K562 (cell line): ENCODE measurements at regions not wholly inside any gene's neighbourhood (a gene's known extent, or its start where the extent isn't known, plus 50 kb on each side); places are given as distances from the start of the nearest gene placed in this dataset.

Source experiments
- ATAC-seq: fragments of 200-7000 bp; cut with Tn5 transposase; 3 replicates; pipeline ENCODE4 v1.9.1; 2020; ENCODE audit warnings: moderate library complexity
- BruUV-seq: library from RNA; stranded (reverse); fragments of 400-500 nt; replicated peaks from 2 replicates; lab custom pipeline; 2021; lab: Mats Ljungman, UMichigan
- CTCF ChIA-PET: fragments of 300-600 bp; formaldehyde crosslinking; extraction: SDS; loops from one replicate; lab custom pipeline; 2021; ENCODE audit warnings: low intra/inter-chr PET ratio; lab: Yijun Ruan, JAX
- POLR2A ChIA-PET: fragments of 300-600, 350-650 bp; sonication (Branson Sonifier 250); formaldehyde crosslinking; extraction: SDS; loops from one replicate; lab custom pipeline; 2021; ENCODE audit warnings: antibody characterized with exemption, inconsistent platforms; lab: Yijun Ruan, JAX
- DNase-seq, 4 experiments: peaks; one replicate each; pipeline versions ENCODE4 v3.0.0 to v3.0.0-alpha.2; 2011 to 2018; ENCODE audit warnings: low spot score in 3 of 4, mixed read lengths in 3 of 4; ENCODE audit errors: extremely low read depth in 1 of 4
- FAIRE-seq: peaks from 2 replicates; lab custom pipeline; 2011; peaks lifted over from hg19 to GRCh38; lab: Jason Lieb, UNC
- H2AFZ ChIP-seq: 2 replicates; pipeline ENCODE4 v1.6.0; 2011; ENCODE audit warnings: low read depth, low read length, control low read depth, inconsistent platforms
- H3K27ac ChIP-seq: fragments of 200-600 bp; 3 replicates; pipeline ENCODE4 v1.8.0; 2011; ENCODE audit warnings: low read depth, mild to moderate bottlenecking, control low read depth, inconsistent platforms, low read length, moderate library complexity, mixed read lengths; ENCODE audit errors: extremely low read depth
- H3K27me3 ChIP-seq, 2 experiments: fragments of 300-600 bp in 1 of 2; 2 replicates in 1 of 2; 3 replicates in 1 of 2; pipeline versions ENCODE4 v1.6.0 to v1.8.0; 2011; ENCODE audit warnings: inconsistent platforms in 2 of 2, low read length in 2 of 2, mild to moderate bottlenecking in 1 of 2, mixed read lengths in 1 of 2, moderate library complexity in 1 of 2; ENCODE audit not compliant: control insufficient read depth in 2 of 2, insufficient read depth in 2 of 2
- H3K36me3 ChIP-seq: fragments of 300-600 bp; 3 replicates; pipeline ENCODE4 v1.8.0; 2011; ENCODE audit warnings: mild to moderate bottlenecking, low read length, inconsistent platforms; ENCODE audit not compliant: control insufficient read depth, insufficient read depth
- H3K4me1 ChIP-seq, 2 experiments: fragments of 200-600 bp in 1 of 2; replicated peaks in 1 of 2; 2 replicates in 1 of 2; 3 replicates in 1 of 2; pipeline versions ENCODE4 v1.5.1 to v1.8.0; 2011; ENCODE audit warnings: inconsistent platforms in 2 of 2, low read length in 2 of 2, mild to moderate bottlenecking in 1 of 2, mixed read lengths in 1 of 2, moderate library complexity in 1 of 2; ENCODE audit not compliant: control insufficient read depth in 2 of 2, insufficient read depth in 2 of 2
- H3K4me2 ChIP-seq: 2 replicates; pipeline ENCODE4 v1.6.1; 2011; ENCODE audit warnings: low read length, control low read depth, inconsistent platforms, mixed read lengths; ENCODE audit not compliant: insufficient read depth
- H3K4me3 ChIP-seq: fragments of 200-600 bp; sonication (generic), shearing (Covaris generic); 2 replicates; pipeline ENCODE4 v1.5.1; 2016; ENCODE audit warnings: control low read depth, inconsistent platforms
- H3K79me2 ChIP-seq: fragments of 200-600 bp; 3 replicates; pipeline ENCODE4 v1.8.0; 2011; ENCODE audit warnings: low read length, inconsistent platforms; ENCODE audit not compliant: control insufficient read depth, insufficient read depth
- H3K9ac ChIP-seq, 2 experiments: 2 replicates each; pipeline versions ENCODE4 v1.6.0 to v1.6.1; 2011; ENCODE audit warnings: low read depth in 2 of 2, low read length in 2 of 2, control low read depth in 1 of 2, inconsistent platforms in 1 of 2, mild to moderate bottlenecking in 1 of 2, mixed read lengths in 1 of 2; ENCODE audit not compliant: insufficient read depth in 1 of 2
- H3K9me1 ChIP-seq: one replicate; pipeline ENCODE4 v1.6.0; 2011; ENCODE audit warnings: inconsistent platforms, mild to moderate bottlenecking, low read length, moderate library complexity; ENCODE audit not compliant: control insufficient read depth, insufficient read depth
- H3K9me3 ChIP-seq: replicated peaks from 2 replicates; pipeline ENCODE4 v1.5.1; 2011; ENCODE audit warnings: low read depth, low read length, inconsistent platforms; ENCODE audit not compliant: control insufficient read depth, insufficient read depth
- H4K20me1 ChIP-seq: replicated peaks from 2 replicates; pipeline ENCODE4 v1.6.1; 2011; ENCODE audit warnings: low read length, inconsistent platforms, mixed read lengths; ENCODE audit not compliant: control insufficient read depth, insufficient read depth
- ADNP ChIP-seq: fragments of 200-800 bp; sonication (Bioruptor generic); IDR thresholded peaks from 2 replicates; pipeline ENCODE4 v1.6.1; 2016; ENCODE audit warnings: missing genetic modification characterization, missing compliant biosample characterization
- BDP1 ChIP-seq: IDR thresholded peaks from 3 replicates; pipeline ENCODE4 v1.6.1; 2011; ENCODE audit not compliant: insufficient read length, insufficient read depth
- CTBP1 ChIP-seq: fragments of 450-650 bp; IDR thresholded peaks from 2 replicates; pipeline ENCODE4 v1.6.1; 2016; ENCODE audit warnings: borderline replicate concordance
- HINFP ChIP-seq: fragments of 450-650 bp; conservative IDR thresholded peaks from 2 replicates; pipeline ENCODE4 v1.6.1; 2016; ENCODE audit warnings: missing genetic modification characterization, low read depth, mild to moderate bottlenecking, control low read depth, missing compliant biosample characterization
- HIVEP1 ChIP-seq: fragments of 250-450 bp; sonication (Bioruptor Pico); IDR thresholded peaks from 2 replicates; pipeline ENCODE4 v1.4.0; 2020; ENCODE audit warnings: mild to moderate bottlenecking
- IRF2 ChIP-seq: sonication (generic); formaldehyde crosslinking; IDR thresholded peaks from 2 replicates; pipeline ENCODE4 v1.8.1; 2022; ENCODE audit warnings: mild to moderate bottlenecking, missing genetic modification reagents
- NR1H2 ChIP-seq: sonication (generic); formaldehyde crosslinking; IDR thresholded peaks from 2 replicates; pipeline ENCODE4 v1.4.0; 2020; ENCODE audit warnings: mild to moderate bottlenecking, missing genetic modification reagents
- PRPF4 ChIP-seq: fragments of 200-400 bp; formaldehyde crosslinking; IDR thresholded peaks from one replicate; pipeline ENCODE4 v1.6.1; 2017; ENCODE audit warnings: low read length, low read depth, mild to moderate bottlenecking; ENCODE audit not compliant: insufficient read depth, poor library complexity, severe bottlenecking
- SOX6 ChIP-seq: fragments of 450-650 bp; IDR thresholded peaks from 2 replicates; pipeline ENCODE4 v1.6.1; 2014; ENCODE audit warnings: mild to moderate bottlenecking
- TAF7 ChIP-seq: fragments of 450-650 bp; IDR thresholded peaks from 2 replicates; pipeline ENCODE4 v1.6.1; 2016; ENCODE audit warnings: missing genetic modification characterization, missing compliant biosample characterization
- TCF15 ChIP-seq: fragments of 250-450 bp; sonication (Bioruptor Pico); IDR thresholded peaks from 2 replicates; pipeline ENCODE4 v1.8.0; 2022; ENCODE audit warnings: moderate library complexity, mild to moderate bottlenecking, inconsistent platforms
- YY1 ChIP-seq, 3 experiments: IDR thresholded peaks; 2 replicates each; pipeline ENCODE4 v1.6.1; 2011; ENCODE audit warnings: low read length in 2 of 3, mild to moderate bottlenecking in 2 of 3, moderate library complexity in 2 of 3, borderline replicate concordance in 1 of 3, control low read depth in 1 of 3, low read depth in 1 of 3; ENCODE audit not compliant: insufficient read depth in 3 of 3, insufficient replicate concordance in 2 of 3, control insufficient read depth in 1 of 3, insufficient read length in 1 of 3; ENCODE audit errors: extremely low read depth in 1 of 3
- ZNF224 ChIP-seq: sonication (generic); formaldehyde crosslinking; IDR thresholded peaks from 2 replicates; pipeline ENCODE4 v1.8.0; 2022; ENCODE audit warnings: mild to moderate bottlenecking, missing genetic modification reagents
- ZNF436 ChIP-seq: fragments of 250-450, 450-650 bp; sonication (Bioruptor Pico); formaldehyde crosslinking; IDR thresholded peaks from 2 replicates; pipeline ENCODE4 v1.7.0; 2020; ENCODE audit warnings: mild to moderate bottlenecking
- ZNF518B ChIP-seq: fragments of 250-450 bp; sonication (Bioruptor Pico); IDR thresholded peaks from 2 replicates; pipeline ENCODE4 v1.5.0; 2021; ENCODE audit warnings: mild to moderate bottlenecking, moderate library complexity
- ZNF561 ChIP-seq: fragments of 450-650 bp; formaldehyde crosslinking; conservative IDR thresholded peaks from 2 replicates; pipeline ENCODE4 v1.4.0; 2020; ENCODE audit warnings: mild to moderate bottlenecking, moderate library complexity
- ZNF75A ChIP-seq: fragments of 450-650 bp; formaldehyde crosslinking; IDR thresholded peaks from 2 replicates; pipeline ENCODE4 v1.4.0; 2020; ENCODE audit warnings: mild to moderate bottlenecking
- ZNF780A ChIP-seq: fragments of 250-450 bp; sonication (Bioruptor Pico); IDR thresholded peaks from 2 replicates; pipeline ENCODE4 v1.5.0; 2021; ENCODE audit warnings: mild to moderate bottlenecking
- WGBS: fragments of 100-300 bp; shearing (Covaris generic); methylation state at CpG from one replicate; pipeline ENCODE4 v1.1.6; 2016; ENCODE audit warnings: low coverage, mixed read lengths; ENCODE audit not compliant: insufficient coverage; ENCODE audit errors: missing lambda C conversion rate; 5-methylcytosine and 5-hydroxymethylcytosine counted together
- in situ Hi-C: fragments of 300-500 bp; cut with MboI; formaldehyde crosslinking; loops from 4 replicates; pipeline ENCODE4 v1.15.0; 2018; ENCODE audit warnings: inconsistent platforms, mixed read lengths
- intact Hi-C: fragments of 100-400 bp; cut with micrococcal nuclease; formaldehyde crosslinking; loops from 2 replicates; pipeline ENCODE4 v1.14.2; 2022

GRCh38 chr2:33777786-33778185, 178.7 kb upstream of the FAM98A start (continued):
- no peak for TF ChIP-seq HINFP (tag)
- no peak for TF ChIP-seq TAF7 (tag)
- TF ChIP-seq YY1 (IDR thresholded peaks at IDR 0.05; ENCODE audit: borderline replicate concordance in 1 of 3, control insufficient read depth in 1 of 3, extremely low read depth in 1 of 3, insufficient read depth in 3 of 3, insufficient read length in 1 of 3, insufficient replicate concordance in 2 of 3, low read depth in 1 of 3, low read length in 2 of 3), result no peak
- no peak for TF ChIP-seq TCF15
- TF ChIP-seq, all 486 proteins: peak for 0

GRCh38 chr2:33775306-33775705, 176.2 kb upstream of the FAM98A start:
- Histone ChIP-seq H3K79me2 (no peaks in the 10 kb centered on the region), H3K9ac (no peak overlapping the region), H3K27ac (no peak overlapping the region), H3K4me1 (no peaks in the 10 kb centered on the region), H3K9me3 (no peaks in the 10 kb centered on the region), H4K20me1 (no peaks in the 10 kb centered on the region), H3K27me3 (no peaks in the 10 kb centered on the region), H2AFZ (no peak overlapping the region), H3K9me1 (no peaks in the 10 kb centered on the region), H3K4me3 (no peak overlapping the region), H3K4me2 (no peak overlapping the region), H3K36me3 (no peaks in the 10 kb centered on the region)
- no TSS peak for BruUV-seq
- FAIRE-seq (no peak), ATAC-seq (no peak), DNase-seq (no peak)
- ChIA-PET CTCF (no interaction called here), POLR2A (no interaction called here)
- intact Hi-C loops (no loop called here), in situ Hi-C loops (no loop called here)
- 0% methylated on average over 6 of the region's 21 CpGs for WGBS
- TF ChIP-seq IRF2 (CRISPR knock-in tag), result no peak
- TF ChIP-seq NR1H2 (CRISPR knock-in tag), result no peak
- no peak for TF ChIP-seq ZNF224 (CRISPR knock-in tag)
- TF ChIP-seq CTBP1, result no peak
- no peak for TF ChIP-seq BDP1
- TF ChIP-seq ZNF561, result no peak
- no peak for TF ChIP-seq SOX6
- TF ChIP-seq ZNF75A (CRISPR knock-in tag), result no peak
- no peak for TF ChIP-seq HIVEP1 (CRISPR knock-in tag)
- TF ChIP-seq ZNF780A (CRISPR knock-in tag), result no peak
- no peak for TF ChIP-seq PRPF4
- TF ChIP-seq ADNP (tag), result no peak
- TF ChIP-seq ZNF436 (CRISPR knock-in tag), result no peak
- no peak for TF ChIP-seq ZNF518B (CRISPR knock-in tag)
